Panc1 (cell line): ENCODE measurements at regions not wholly inside any gene's neighbourhood (a gene's known extent, or its start where the extent isn't known, plus 50 kb on each side); places are given as distances from the start of the nearest gene placed in this dataset.

ENCODE experiments used
- CTCF ChIP-seq: fragments of 450-650 bp; IDR thresholded peaks from 2 replicates; pipeline ENCODE4 v1.5.1; 2017; ENCODE audit warnings: mild to moderate bottlenecking
- POLR2AphosphoS5 ChIP-seq: IDR thresholded peaks from 2 replicates; pipeline ENCODE4 v1.6.1; 2012; ENCODE audit warnings: mild to moderate bottlenecking, low read depth, low read length, moderate library complexity
- REST ChIP-seq, 2 experiments: IDR thresholded peaks; 2 replicates each; pipeline ENCODE4 v1.6.1; 2011 to 2012; ENCODE audit warnings: low read depth in 2 of 2, control low read depth in 1 of 2, low read length in 1 of 2, mild to moderate bottlenecking in 1 of 2, moderate library complexity in 1 of 2; ENCODE audit not compliant: insufficient read depth in 1 of 2
- TCF7L2 ChIP-seq: IDR thresholded peaks from 2 replicates; pipeline ENCODE4 v1.6.1; 2011; ENCODE audit warnings: mild to moderate bottlenecking, low read depth, low read length, inconsistent platforms

GRCh38 chr12:42027546-42027945 is 117.1 kb downstream of the GXYLT1 start:
- TF ChIP-seq REST (IDR thresholded peaks at IDR 0.05; ENCODE audit: insufficient read depth in 1 of 2, low read depth in 2 of 2, low read length in 1 of 2) (no peak), CTCF (no peak), TCF7L2 (no peak), POLR2AphosphoS5 (no peak)
